CD4-positive, alpha-beta T cell (primary cell): ENCODE measurements at regions not wholly inside any gene's neighbourhood (a gene's known extent, or its start where the extent isn't known, plus 50 kb on each side); places are given as distances from the start of the nearest gene placed in this dataset.

Experiments
- ATAC-seq: fragments of 200-7000 bp; cut with Tn5 transposase; one replicate; pipeline ENCODE4 v1.10.0; 2022; ENCODE audit warnings: mild to moderate bottlenecking; ENCODE audit not compliant: poor library complexity
- CTCF ChIA-PET: fragments of 350-600 bp; sonication (Branson Sonifier 250); formaldehyde crosslinking; loops from one replicate; lab custom pipeline; 2021; ENCODE audit warnings: antibody characterized with exemption, inconsistent platforms; lab: Charles Lee
- POLR2A ChIA-PET: fragments of 350-600 bp; sonication (Branson Sonifier 250); formaldehyde crosslinking; loops from one replicate; lab custom pipeline; 2021; ENCODE audit warnings: antibody characterized with exemption, inconsistent platforms; lab: Charles Lee
- DNase-seq, 14 experiments: peaks; one replicate each; pipeline ENCODE4 v3.0.0-alpha.2; 2013 to 2020; ENCODE audit warnings: mixed read lengths in 2 of 14
- H3K27ac ChIP-seq, 2 donors: one replicate each; pipeline versions ENCODE4 v1.5.1 to v1.7.0; 2013; ENCODE audit warnings: low read length in 2 of 2, low read depth in 1 of 2, mild to moderate bottlenecking in 1 of 2
- H3K27me3 ChIP-seq, 2 experiments: 1 replicate in 1 of 2; 2 replicates in 1 of 2; pipeline versions ENCODE4 v1.6.1 to v1.7.0; 2013; ENCODE audit warnings: low read length in 2 of 2, control low read depth in 1 of 2, mild to moderate bottlenecking in 1 of 2, moderate library complexity in 1 of 2; ENCODE audit not compliant: insufficient read depth in 2 of 2, control insufficient read depth in 1 of 2
- H3K36me3 ChIP-seq: one replicate; pipeline ENCODE4 v1.6.1; 2013; ENCODE audit warnings: low read length, control low read depth; ENCODE audit not compliant: insufficient read depth
- H3K4me1 ChIP-seq: one replicate; pipeline ENCODE4 v1.6.1; 2013; ENCODE audit warnings: low read length, control low read depth; ENCODE audit not compliant: insufficient read depth
- H3K4me3 ChIP-seq: one replicate; pipeline ENCODE4 v1.5.1; 2013; ENCODE audit warnings: mild to moderate bottlenecking, low read length, moderate library complexity
- H3K9me3 ChIP-seq, 2 experiments: 1 replicate in 1 of 2; 2 replicates in 1 of 2; pipeline versions ENCODE4 v1.6.1 to v1.7.0; 2013; ENCODE audit warnings: low read length in 2 of 2, mild to moderate bottlenecking in 2 of 2, control low read depth in 1 of 2, moderate library complexity in 1 of 2; ENCODE audit not compliant: control insufficient read depth in 1 of 2, insufficient read depth in 1 of 2
- H3K27ac Mint-ChIP-seq: one replicate; pipeline ENCODE4 v1.8.0; 2020; ENCODE audit warnings: mixed read lengths
- H3K27me3 Mint-ChIP-seq: one replicate; pipeline ENCODE4 v1.8.0; 2021; ENCODE audit warnings: mixed read lengths
- H3K36me3 Mint-ChIP-seq: one replicate; pipeline ENCODE4 v1.8.0; 2021; ENCODE audit warnings: low read depth, mixed read lengths
- H3K4me1 Mint-ChIP-seq: one replicate; pipeline ENCODE4 v1.8.0; 2021; ENCODE audit warnings: low read depth, mixed read lengths
- H3K4me3 Mint-ChIP-seq: one replicate; pipeline ENCODE4 v1.8.0; 2020; ENCODE audit warnings: mild to moderate bottlenecking, mixed read lengths
- H3K9me3 Mint-ChIP-seq: one replicate; pipeline ENCODE4 v1.8.0; 2020; ENCODE audit warnings: mixed read lengths
- CTCF ChIP-seq: fragments of 200-600 bp; IDR thresholded peaks from one replicate; pipeline ENCODE4 v1.8.0; 2022; ENCODE audit warnings: antibody characterized with exemption, mild to moderate bottlenecking
- intact Hi-C, 2 experiments: fragments of 100-400 bp; cut with DNase I in 1 of 2; cut with micrococcal nuclease in 1 of 2; formaldehyde crosslinking; loops; one replicate each; pipeline versions ENCODE4 v1.15.1 to v1.9.0; 2023 to 2025; cut with DNase I, micrococcal nuclease

GRCh38 chr6:40733770-40734396 is 146.7 kb upstream of the LRFN2 start:
- H3K4me3 Mint-ChIP-seq: no peak overlapping the region
- CTCF ChIA-PET: no interaction called here
- peaks cover under 1 to 4% of the 10 kb centered on the region in 2 experiments for H3K27me3 ChIP-seq

GRCh38 chr6:40733290-40733689 is 146.1 kb upstream of the LRFN2 start:
- no peaks in the 10 kb centered on the region for H3K4me1 Mint-ChIP-seq
- Histone ChIP-seq H3K4me3 (no peak overlapping the region), H3K9me3 (no peaks in the 10 kb centered on the region), H3K27me3 (peaks cover 4 to 5% of the 10 kb centered on the region in 2 experiments), H3K4me1 (no peaks in the 10 kb centered on the region), H3K36me3 (no peaks in the 10 kb centered on the region), H3K27ac (no peak overlapping the region)
- no peak overlapping the region for H3K27ac Mint-ChIP-seq
- no peaks in the 10 kb centered on the region for H3K9me3 Mint-ChIP-seq
- ChIA-PET CTCF (no interaction called here), POLR2A (no interaction called here)
- no peak for ATAC-seq
- H3K4me3 Mint-ChIP-seq: no peak overlapping the region
- H3K36me3 Mint-ChIP-seq: no peaks in the 10 kb centered on the region
- TF ChIP-seq CTCF: no peak
- peaks cover 14% of the 10 kb centered on the region for H3K27me3 Mint-ChIP-seq
- intact Hi-C loops: no loop called here
- no peak for DNase-seq

More at GRCh38 chr6:40733770-40734396, 146.7 kb upstream of the LRFN2 start:
- Mint-ChIP-seq H3K27ac (no peak overlapping the region), H3K4me1 (no peaks in the 10 kb centered on the region), H3K36me3 (no peaks in the 10 kb centered on the region), H3K27me3 (peaks cover 14% of the 10 kb centered on the region), H3K9me3 (no peaks in the 10 kb centered on the region)
- intact Hi-C loops: no loop called here
- H3K4me3 ChIP-seq: no peak overlapping the region
- no peak for TF ChIP-seq CTCF
- no peak overlapping the region for H3K27ac ChIP-seq
- no peaks in the 10 kb centered on the region for H3K36me3 ChIP-seq
- DNase-seq (no peak), ATAC-seq (no peak)
- H3K9me3 ChIP-seq: no peaks in the 10 kb centered on the region
- POLR2A ChIA-PET: no interaction called here
- no peaks in the 10 kb centered on the region for H3K4me1 ChIP-seq

- Mint-ChIP-seq H3K27ac (no peak overlapping the region), H3K9me3 (no peaks in the 10 kb centered on the region), H3K4me3 (no peak overlapping the region), H3K36me3 (no peaks in the 10 kb centered on the region), H3K27me3 (peaks cover 14% of the 10 kb centered on the region), H3K4me1 (no peaks in the 10 kb centered on the region)
- H3K9me3 ChIP-seq: no peaks in the 10 kb centered on the region
- H3K4me1 ChIP-seq: no peaks in the 10 kb centered on the region
- intact Hi-C loops: no loop called here
- no peak overlapping the region for H3K4me3 ChIP-seq
- ChIA-PET CTCF (no interaction called here), POLR2A (no interaction called here)
- ATAC-seq (no peak), DNase-seq (no peak)
- H3K36me3 ChIP-seq: no peaks in the 10 kb centered on the region
- TF ChIP-seq CTCF: no peak
- H3K27ac ChIP-seq: no peak overlapping the region
- peaks cover 4 to 5% of the 10 kb centered on the region in 2 experiments for H3K27me3 ChIP-seq
These were observed 145.7 kb upstream of the LRFN2 start for GRCh38 chr6:40732878-40733277.
